RWPE1 (cell line): ENCODE measurements at regions not wholly inside any gene's neighbourhood (a gene's known extent, or its start where the extent isn't known, plus 50 kb on each side); places are given as distances from the start of the nearest gene placed in this dataset.
A peak's percentile ranks its signal among the peaks of the same experiment; 100 is the strongest.

Source experiments
- CTCF ChIA-PET: fragments of 350-600 bp; sonication (Branson Sonifier 250); formaldehyde crosslinking; extraction: SDS; loops from one replicate; lab custom pipeline; 2021; lab: Yijun Ruan, JAX
- POLR2A ChIA-PET: fragments of 400-600 bp; formaldehyde crosslinking; extraction: SDS; loops from one replicate; lab custom pipeline; 2020; ENCODE audit warnings: antibody characterized with exemption; ENCODE audit not compliant: low non-redundant PET; lab: Yijun Ruan, JAX
- DNase-seq: peaks from one replicate; pipeline ENCODE4 v3.0.0; 2012; ENCODE audit warnings: low spot score
- H3K27ac ChIP-seq: fragments of 450-650 bp; 2 replicates; pipeline ENCODE4 v1.5.1; 2017
- CTCF ChIP-seq: fragments of 450-650 bp; conservative IDR thresholded peaks from 2 replicates; pipeline ENCODE4 v1.5.1; 2017; ENCODE audit warnings: low read depth, mild to moderate bottlenecking

GRCh38 chr13:68056816-68057710 lies 826.9 kb upstream of the PCDH9 start:
- ChIA-PET CTCF (no interaction called here), POLR2A (no interaction called here)
- TF ChIP-seq CTCF: no peak
- H3K27ac ChIP-seq: peak overlapping the region; percentile 44; the same call in 1 of the 2 replicates
- peak; percentile 54 for DNase-seq

GRCh38 chr13:68051910-68052309 lies 821.8 kb upstream of the PCDH9 start:
- DNase-seq: no peak
- TF ChIP-seq CTCF: no peak
- POLR2A ChIA-PET: no interaction called here
- CTCF ChIA-PET: no interaction called here
- H3K27ac ChIP-seq: no peak overlapping the region

DNA sequence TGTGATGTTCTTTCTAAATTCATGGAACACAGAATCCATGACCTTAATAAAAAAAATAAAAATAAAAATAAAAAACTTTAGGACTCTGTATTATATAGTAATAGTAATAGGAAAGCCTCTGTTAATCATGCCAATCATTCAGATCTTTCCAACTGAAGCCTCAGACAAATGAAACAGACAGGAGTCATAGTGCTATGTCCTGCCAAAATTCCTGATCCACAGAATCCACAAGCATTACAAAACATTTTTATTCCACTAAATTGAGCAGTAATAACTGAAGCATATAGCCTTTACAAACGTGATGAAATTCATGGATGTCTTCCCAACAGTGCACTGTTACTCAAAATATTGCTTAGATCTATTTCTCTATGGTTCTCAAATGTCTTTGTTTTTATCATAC lies 820.6 kb upstream of the PCDH9 start:
- no peak overlapping the region for H3K27ac ChIP-seq
- TF ChIP-seq CTCF: no peak
- ChIA-PET CTCF (no interaction called here), POLR2A (no interaction called here)
- no peak for DNase-seq

- CTCF ChIA-PET: no interaction called here
- no peak for DNase-seq
- no peak overlapping the region for H3K27ac ChIP-seq
- POLR2A ChIA-PET: no interaction called here
- no peak for TF ChIP-seq CTCF
Observed at GRCh38 chr13:68048802-68049359, 818.7 kb upstream of the PCDH9 start.

- ChIA-PET POLR2A (no interaction called here), CTCF (no interaction called here)
- DNase-seq: peak; percentile 23
Observed at GRCh38 chr13:68047889-68048288, 817.8 kb upstream of the PCDH9 start.

DNA sequence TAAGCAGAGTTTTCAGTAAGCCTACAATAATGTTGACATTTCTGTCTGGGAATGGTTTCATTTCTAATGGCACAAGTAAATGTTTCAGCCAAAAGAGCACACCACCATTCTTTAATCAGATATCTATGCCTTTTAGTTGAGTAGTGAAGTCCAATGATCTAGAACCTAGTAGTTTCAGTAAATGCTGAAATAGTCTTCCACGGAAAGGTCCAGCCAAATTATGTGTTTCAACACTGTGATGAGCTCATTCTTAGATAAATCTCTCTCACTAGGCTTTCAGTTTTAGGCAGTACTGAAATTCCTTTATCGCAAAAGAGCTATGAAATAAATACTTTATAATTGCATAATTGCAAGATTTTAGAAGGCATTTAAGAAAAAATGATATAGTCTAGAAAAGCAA lies 816.8 kb upstream of the PCDH9 start:
- ChIA-PET POLR2A (no interaction called here), CTCF (no interaction called here)
- DNase-seq: no peak
- H3K27ac ChIP-seq: no peak overlapping the region
- no peak for TF ChIP-seq CTCF

More at GRCh38 chr13:68047889-68048288, 817.8 kb upstream of the PCDH9 start:
- TF ChIP-seq CTCF: no peak
- H3K27ac ChIP-seq: no peak overlapping the region
